GM10266 (cell line): ENCODE measurements at regions not wholly inside any gene's neighbourhood (a gene's known extent, or its start where the extent isn't known, plus 50 kb on each side); places are given as distances from the start of the nearest gene placed in this dataset.

Source experiments
- DNase-seq: peaks from one replicate; pipeline ENCODE4 v3.0.0; 2012; ENCODE audit errors: extremely low spot score
- TF ChIP-seq, protein P1 (sequence below): IDR thresholded peaks from 2 replicates; pipeline ENCODE4 v1.5.1; 2012; ENCODE audit warnings: mild to moderate bottlenecking, low read depth; ENCODE audit not compliant: control insufficient read depth, insufficient read depth; ENCODE audit errors: missing control alignments

DNA sequence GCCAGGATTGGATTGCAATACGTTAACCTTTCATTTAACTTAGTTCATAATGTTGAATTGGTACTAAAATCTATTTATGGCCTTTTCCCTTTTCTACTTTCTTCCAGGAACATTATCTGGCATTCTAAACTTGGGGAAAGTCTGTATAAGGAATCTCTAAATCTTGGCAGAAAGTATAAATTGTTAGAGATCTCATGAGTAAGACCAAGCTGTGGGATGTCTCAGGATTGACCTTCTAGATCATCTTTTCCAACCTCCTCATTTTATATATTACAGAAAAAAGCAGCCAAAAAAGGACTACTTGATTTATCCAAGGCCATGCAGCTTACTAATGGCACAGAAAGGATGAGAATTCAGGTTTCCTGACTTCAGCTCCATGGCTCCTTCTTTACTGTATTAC lies 598.3 kb downstream of the INHBA start:
- DNase-seq, result no peak
- TF ChIP-seq, protein P1, sequence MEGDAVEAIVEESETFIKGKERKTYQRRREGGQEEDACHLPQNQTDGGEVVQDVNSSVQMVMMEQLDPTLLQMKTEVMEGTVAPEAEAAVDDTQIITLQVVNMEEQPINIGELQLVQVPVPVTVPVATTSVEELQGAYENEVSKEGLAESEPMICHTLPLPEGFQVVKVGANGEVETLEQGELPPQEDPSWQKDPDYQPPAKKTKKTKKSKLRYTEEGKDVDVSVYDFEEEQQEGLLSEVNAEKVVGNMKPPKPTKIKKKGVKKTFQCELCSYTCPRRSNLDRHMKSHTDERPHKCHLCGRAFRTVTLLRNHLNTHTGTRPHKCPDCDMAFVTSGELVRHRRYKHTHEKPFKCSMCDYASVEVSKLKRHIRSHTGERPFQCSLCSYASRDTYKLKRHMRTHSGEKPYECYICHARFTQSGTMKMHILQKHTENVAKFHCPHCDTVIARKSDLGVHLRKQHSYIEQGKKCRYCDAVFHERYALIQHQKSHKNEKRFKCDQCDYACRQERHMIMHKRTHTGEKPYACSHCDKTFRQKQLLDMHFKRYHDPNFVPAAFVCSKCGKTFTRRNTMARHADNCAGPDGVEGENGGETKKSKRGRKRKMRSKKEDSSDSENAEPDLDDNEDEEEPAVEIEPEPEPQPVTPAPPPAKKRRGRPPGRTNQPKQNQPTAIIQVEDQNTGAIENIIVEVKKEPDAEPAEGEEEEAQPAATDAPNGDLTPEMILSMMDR, result no peak

DNA sequence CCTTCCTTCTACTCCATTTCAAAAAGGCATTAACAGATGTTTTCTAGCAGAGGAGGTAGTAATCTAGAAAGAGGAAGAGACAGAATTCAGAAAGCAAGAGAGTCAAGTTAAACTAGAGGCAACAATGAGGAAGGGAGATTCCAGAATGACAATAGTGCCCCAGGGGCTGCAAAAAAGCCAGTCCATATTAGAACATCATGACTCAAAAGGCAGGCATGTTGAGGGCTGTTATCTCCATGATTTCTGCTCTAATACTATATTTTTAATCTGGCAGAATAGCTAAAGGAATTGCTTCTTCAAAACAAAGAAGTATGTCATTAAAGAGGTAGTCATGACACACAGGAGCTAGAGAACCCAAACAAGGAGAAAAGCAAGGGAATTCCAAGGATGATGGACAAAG lies 599.6 kb downstream of the INHBA start:
- DNase-seq, result no peak
- TF ChIP-seq, protein P1, result no peak

DNA sequence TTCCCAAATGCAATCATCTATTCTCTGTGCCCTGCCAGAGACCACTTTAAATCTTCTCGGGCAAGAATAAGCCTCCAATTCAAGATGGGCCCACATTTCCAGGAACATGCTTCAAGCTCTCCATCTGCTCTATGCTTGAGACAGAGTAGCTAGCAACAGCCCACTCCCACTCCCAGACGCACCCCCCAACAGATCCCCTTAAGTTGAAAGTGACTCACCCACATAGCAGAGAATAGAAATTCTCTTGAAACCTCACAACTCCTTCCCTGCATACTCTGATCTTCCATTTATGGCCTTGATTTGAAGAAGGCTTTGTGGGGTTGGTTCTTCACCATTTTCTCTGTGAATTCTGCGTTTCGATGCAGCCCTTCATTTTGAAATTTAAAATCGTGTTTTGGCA lies 604.0 kb downstream of the INHBA start:
- TF ChIP-seq, protein P1, result no peak
- no peak for DNase-seq

DNA sequence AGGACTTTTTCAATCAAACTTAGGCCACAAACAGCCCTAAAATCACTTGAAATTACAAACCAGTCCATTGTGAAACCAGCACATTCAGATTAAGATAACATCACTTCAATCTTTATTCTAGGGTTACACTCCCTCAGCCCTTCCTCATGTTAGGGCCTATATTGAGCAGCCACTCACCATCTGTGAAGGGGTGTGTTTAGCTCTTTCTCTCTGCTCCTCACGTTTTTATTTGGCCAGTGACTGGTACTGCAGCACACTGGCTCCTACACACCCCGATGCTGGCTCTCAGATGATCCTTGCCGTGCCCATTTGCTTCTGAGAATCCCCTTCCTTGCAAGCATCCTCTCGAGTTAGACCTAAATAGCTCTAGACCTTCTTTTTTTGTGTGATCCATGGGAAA lies 604.5 kb downstream of the INHBA start:
- TF ChIP-seq, protein P1, result no peak

DNA sequence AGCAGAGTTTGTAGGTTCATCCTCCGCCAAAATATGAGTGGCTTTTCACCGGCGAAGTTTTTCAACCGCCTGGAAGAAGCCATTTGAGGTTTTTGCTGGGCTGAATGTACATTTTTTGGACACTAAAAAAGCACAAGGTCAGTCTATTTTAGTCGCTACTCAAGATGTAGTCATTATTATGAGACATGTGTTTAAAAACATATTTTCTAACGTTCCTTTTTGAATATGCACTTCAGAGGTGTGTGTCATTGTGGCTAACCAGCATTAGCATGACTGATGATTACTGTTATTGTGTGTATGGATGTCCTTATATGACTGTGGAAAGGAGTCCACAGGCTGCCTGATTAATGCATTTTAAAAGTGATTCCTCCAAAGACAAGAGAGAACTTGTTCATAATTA lies 605.4 kb downstream of the INHBA start:
- no peak for DNase-seq
- TF ChIP-seq, protein P1, result no peak

More for the DNA sequence above, 604.5 kb downstream of the INHBA start:
- DNase-seq, result no peak

DNA sequence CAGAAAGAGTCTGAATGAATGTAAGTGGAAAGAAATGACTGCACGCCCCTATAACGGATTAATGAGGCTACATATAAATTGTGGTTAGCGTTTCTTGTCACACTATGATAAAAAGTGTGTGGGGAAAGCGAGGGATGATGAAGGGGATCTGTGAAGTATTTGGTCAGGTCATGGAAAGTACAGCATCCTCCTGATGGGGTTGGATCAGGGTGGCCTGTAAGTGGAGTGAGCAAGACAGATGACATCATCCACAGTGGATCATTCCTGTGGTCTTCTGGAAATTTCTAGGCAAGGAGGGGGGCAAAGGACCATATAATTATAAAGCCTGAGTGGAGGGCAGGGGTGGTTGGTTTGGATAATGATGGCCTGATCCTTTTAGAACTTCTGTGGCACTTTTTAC lies 606.0 kb downstream of the INHBA start:
- no peak for DNase-seq
- TF ChIP-seq, protein P1, result no peak

DNA sequence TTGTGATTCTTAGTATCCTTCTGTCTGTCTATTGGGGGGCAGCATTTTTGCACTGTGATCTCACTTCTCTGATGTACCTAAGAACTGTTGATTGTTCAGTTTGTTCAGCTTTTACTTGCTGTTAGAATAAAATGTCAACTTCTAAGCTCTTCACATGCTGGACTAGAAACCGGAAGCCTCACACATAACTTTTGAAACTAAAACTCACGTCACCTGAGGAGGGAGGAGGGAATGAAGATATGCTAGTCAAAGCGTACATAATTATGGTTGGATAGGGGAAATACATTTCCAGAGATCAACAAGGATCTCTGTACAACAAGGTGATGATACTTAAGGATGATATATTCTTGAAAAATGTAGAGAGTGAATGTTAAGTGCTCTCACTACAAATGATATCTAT lies 609.7 kb downstream of the INHBA start:
- TF ChIP-seq, protein P1, result no peak
- DNase-seq, result no peak
